H1 (cell line): ENCODE measurements at regions not wholly inside any gene's neighbourhood (a gene's known extent, or its start where the extent isn't known, plus 50 kb on each side); places are given as distances from the start of the nearest gene placed in this dataset.

Experiments
- CTCF ChIA-PET: fragments of 300-600 bp; sonication (Branson Sonifier 250); formaldehyde crosslinking; loops from one replicate; lab custom pipeline; 2021; ENCODE audit not compliant: partially characterized antibody; lab: Charles Lee
- POLR2A ChIA-PET: fragments of 300-600 bp; sonication (Branson Sonifier 250); formaldehyde crosslinking; loops from one replicate; lab custom pipeline; 2021; ENCODE audit warnings: inconsistent platforms; ENCODE audit not compliant: partially characterized antibody; lab: Charles Lee
- DNase-seq, 2 experiments: peaks; one replicate each; pipeline versions ENCODE4 v3.0.0 to v3.0.0-alpha.2; 2010 to 2022; ENCODE audit warnings: low spot score in 2 of 2, low read depth in 1 of 2, mixed read lengths in 1 of 2
- FAIRE-seq: peaks from 2 replicates; lab custom pipeline; 2011; peaks lifted over from hg19 to GRCh38; lab: Jason Lieb, UNC
- H2AFZ ChIP-seq: 2 replicates; pipeline ENCODE4 v1.8.1; 2012; ENCODE audit warnings: low read length, inconsistent platforms
- H2AK5ac ChIP-seq: 2 replicates; pipeline ENCODE4 v1.6.1; 2013; ENCODE audit warnings: low read depth, low read length
- H2BK120ac ChIP-seq: replicated peaks from 2 replicates; pipeline ENCODE3; 2013; ENCODE audit warnings: low read depth, low read length, inconsistent platforms
- H2BK12ac ChIP-seq: 2 replicates; pipeline ENCODE4 v1.6.1; 2013; ENCODE audit warnings: low read depth, low read length
- H2BK15ac ChIP-seq: 2 replicates; pipeline ENCODE4 v1.6.1; 2013; ENCODE audit warnings: low read length
- H2BK20ac ChIP-seq: 2 replicates; pipeline ENCODE4 v1.6.1; 2013; ENCODE audit warnings: low read length
- H2BK5ac ChIP-seq: 2 replicates; pipeline ENCODE4 v1.6.1; 2013; ENCODE audit warnings: low read depth, low read length
- H3K14ac ChIP-seq: 2 replicates; pipeline ENCODE4 v1.6.1; 2013; ENCODE audit warnings: inconsistent platforms; ENCODE audit not compliant: insufficient read length
- H3K18ac ChIP-seq: 2 replicates; pipeline ENCODE4 v1.6.1; 2013; ENCODE audit warnings: low read length; ENCODE audit errors: extremely low read depth
- H3K23ac ChIP-seq: 2 replicates; pipeline ENCODE4 v1.6.1; 2013; ENCODE audit warnings: inconsistent platforms; ENCODE audit not compliant: insufficient read length
- H3K23me2 ChIP-seq: 2 replicates; pipeline ENCODE4 v1.6.1; 2013; ENCODE audit warnings: low read depth, low read length
- H3K27ac ChIP-seq: 2 replicates; pipeline ENCODE4 v1.6.1; 2011; ENCODE audit warnings: low read depth, low read length, inconsistent platforms
- H3K27me3 ChIP-seq, 4 experiments: replicated peaks in 1 of 4; 1 replicate in 1 of 4; 2 replicates in 3 of 4; pipeline versions ENCODE4 v1.6.1 to v1.8.1; 2011 to 2013; ENCODE audit warnings: low read length in 3 of 4, mild to moderate bottlenecking in 3 of 4, inconsistent platforms in 2 of 4, mixed read lengths in 2 of 4, moderate library complexity in 1 of 4; ENCODE audit not compliant: control insufficient read depth in 3 of 4, insufficient read depth in 3 of 4; ENCODE audit errors: extremely low read depth in 1 of 4
- H3K36me3 ChIP-seq, 4 experiments: 2 replicates each; pipeline versions ENCODE4 v1.6.1 to v1.8.1; 2011 to 2013; ENCODE audit warnings: mild to moderate bottlenecking in 4 of 4, low read length in 3 of 4, moderate library complexity in 2 of 4, control low read depth in 1 of 4, inconsistent platforms in 1 of 4; ENCODE audit not compliant: insufficient read depth in 4 of 4, control insufficient read depth in 2 of 4
- H3K4ac ChIP-seq: replicated peaks from 2 replicates; pipeline ENCODE3; 2013; ENCODE audit warnings: low read length, low read depth, mixed read lengths, inconsistent platforms; ENCODE audit not compliant: insufficient read length
- H3K4me1 ChIP-seq, 4 experiments: replicated peaks in 1 of 4; 1 replicate in 1 of 4; 2 replicates in 3 of 4; pipeline versions ENCODE4 v1.6.1 to v1.8.1; 2011 to 2013; ENCODE audit warnings: low read length in 3 of 4, inconsistent platforms in 2 of 4, mixed read lengths in 1 of 4; ENCODE audit not compliant: insufficient read depth in 4 of 4, control insufficient read depth in 3 of 4
- H3K4me2 ChIP-seq, 2 experiments: 2 replicates each; pipeline versions ENCODE4 v1.6.1 to v1.8.1; 2011 to 2013; ENCODE audit warnings: low read depth in 2 of 2, low read length in 2 of 2, control low read depth in 1 of 2, inconsistent platforms in 1 of 2, mild to moderate bottlenecking in 1 of 2; ENCODE audit not compliant: insufficient read depth in 1 of 2
- H3K4me3 ChIP-seq, 4 experiments: fragments of 200-600, 300-600 bp in 1 of 4; sonication (generic), shearing (Covaris generic), sonication (Bioruptor Twin) in 1 of 4; 2 replicates each; pipeline versions ENCODE4 v1.5.1 to v1.8.1; 2011 to 2016; ENCODE audit warnings: low read length in 4 of 4, low read depth in 3 of 4, control low read depth in 2 of 4, inconsistent platforms in 2 of 4, mild to moderate bottlenecking in 2 of 4, mixed read lengths in 1 of 4, moderate library complexity in 1 of 4; ENCODE audit not compliant: insufficient read depth in 2 of 4; ENCODE audit errors: extremely low read depth in 1 of 4
- H3K56ac ChIP-seq: replicated peaks from 2 replicates; pipeline ENCODE3; 2013; ENCODE audit warnings: low read depth, mild to moderate bottlenecking, mixed read lengths, low read length, inconsistent platforms; ENCODE audit not compliant: insufficient read length
- H3K79me1 ChIP-seq: 2 replicates; pipeline ENCODE4 v1.6.1; 2013; ENCODE audit warnings: low read depth, low read length, control low read depth
- H3K79me2 ChIP-seq, 2 experiments: 2 replicates each; pipeline versions ENCODE4 v1.6.1 to v1.8.1; 2012 to 2013; ENCODE audit warnings: low read length in 2 of 2, mild to moderate bottlenecking in 2 of 2, inconsistent platforms in 1 of 2; ENCODE audit not compliant: insufficient read depth in 2 of 2, control insufficient read depth in 1 of 2
- H3K9ac ChIP-seq, 4 experiments: replicated peaks in 1 of 4; 1 replicate in 1 of 4; 2 replicates in 3 of 4; pipeline versions ENCODE4 v1.6.1 to v1.8.1; 2011 to 2013; ENCODE audit warnings: low read depth in 3 of 4, low read length in 3 of 4, control low read depth in 2 of 4, mild to moderate bottlenecking in 2 of 4, moderate library complexity in 2 of 4, inconsistent platforms in 1 of 4; ENCODE audit errors: extremely low read depth in 1 of 4
- H3K9me3 ChIP-seq, 2 experiments: 2 replicates each; pipeline versions ENCODE4 v1.6.1 to v1.8.1; 2012 to 2013; ENCODE audit warnings: mild to moderate bottlenecking in 2 of 2, moderate library complexity in 2 of 2, control low read depth in 1 of 2, inconsistent platforms in 1 of 2, low read depth in 1 of 2, low read length in 1 of 2, mixed read lengths in 1 of 2; ENCODE audit not compliant: insufficient read depth in 2 of 2
- H4K20me1 ChIP-seq, 2 experiments: replicated peaks in 1 of 2; 2 replicates each; pipeline versions ENCODE3 to v1.8.1; 2011 to 2013; ENCODE audit warnings: inconsistent platforms in 2 of 2, low read length in 2 of 2, mild to moderate bottlenecking in 1 of 2; ENCODE audit not compliant: insufficient read depth in 2 of 2, control insufficient read depth in 1 of 2
- H4K5ac ChIP-seq: 2 replicates; pipeline ENCODE4 v1.6.1; 2013; ENCODE audit warnings: low read length, low read depth, mixed read lengths, inconsistent platforms; ENCODE audit not compliant: insufficient read length
- H4K8ac ChIP-seq: 2 replicates; pipeline ENCODE4 v1.8.0; 2013; ENCODE audit warnings: mild to moderate bottlenecking, moderate library complexity, low read length, inconsistent platforms; ENCODE audit not compliant: insufficient read depth; ENCODE audit errors: extremely low read depth
- H4K91ac ChIP-seq: replicated peaks from 2 replicates; pipeline ENCODE3; 2013; ENCODE audit warnings: low read length, mixed read lengths, inconsistent platforms; ENCODE audit not compliant: insufficient read length
- CTBP2 ChIP-seq: IDR thresholded peaks from 2 replicates; pipeline ENCODE4 v1.7.0; 2011; ENCODE audit warnings: borderline replicate concordance, mild to moderate bottlenecking, moderate library complexity, mixed read lengths, low read length; ENCODE audit not compliant: insufficient read depth, insufficient read length
- KDM4A ChIP-seq: IDR thresholded peaks from one replicate; pipeline ENCODE4 v1.7.1; 2012; ENCODE audit warnings: low read depth, mild to moderate bottlenecking, moderate library complexity, low read length, inconsistent platforms; ENCODE audit not compliant: severe bottlenecking
- KDM5A ChIP-seq: fragments of 200-600 bp; IDR thresholded peaks from 2 replicates; pipeline ENCODE4 v1.7.1; 2012; ENCODE audit warnings: mild to moderate bottlenecking, low read length, inconsistent platforms, mixed read lengths
- ZNF274 ChIP-seq: IDR thresholded peaks from 2 replicates; pipeline ENCODE4 v1.7.0; 2012; ENCODE audit warnings: low read length, borderline replicate concordance; ENCODE audit errors: extremely low read depth
- WGBS, 2 experiments: shearing (Covaris generic) in 1 of 2; methylation state at CpG; one replicate each; pipeline versions ENCODE4 v1.1.6 to v1.1.7; 2013 to 2015; ENCODE audit warnings: low lambda C conversion rate in 2 of 2, mixed read lengths in 2 of 2, inconsistent platforms in 1 of 2, low coverage in 1 of 2, missing lambda C conversion rate in 1 of 2; ENCODE audit not compliant: insufficient replicate concordance in 2 of 2, insufficient coverage in 1 of 2, insufficient read length in 1 of 2; ENCODE audit errors: extremely low coverage in 1 of 2, missing lambda C conversion rate in 1 of 2; 5-methylcytosine and 5-hydroxymethylcytosine counted together
- TF ChIP-seq, protein P1 (sequence below): IDR thresholded peaks from 2 replicates; pipeline ENCODE4 v1.6.1; 2012; ENCODE audit warnings: low read length, inconsistent platforms

DNA sequence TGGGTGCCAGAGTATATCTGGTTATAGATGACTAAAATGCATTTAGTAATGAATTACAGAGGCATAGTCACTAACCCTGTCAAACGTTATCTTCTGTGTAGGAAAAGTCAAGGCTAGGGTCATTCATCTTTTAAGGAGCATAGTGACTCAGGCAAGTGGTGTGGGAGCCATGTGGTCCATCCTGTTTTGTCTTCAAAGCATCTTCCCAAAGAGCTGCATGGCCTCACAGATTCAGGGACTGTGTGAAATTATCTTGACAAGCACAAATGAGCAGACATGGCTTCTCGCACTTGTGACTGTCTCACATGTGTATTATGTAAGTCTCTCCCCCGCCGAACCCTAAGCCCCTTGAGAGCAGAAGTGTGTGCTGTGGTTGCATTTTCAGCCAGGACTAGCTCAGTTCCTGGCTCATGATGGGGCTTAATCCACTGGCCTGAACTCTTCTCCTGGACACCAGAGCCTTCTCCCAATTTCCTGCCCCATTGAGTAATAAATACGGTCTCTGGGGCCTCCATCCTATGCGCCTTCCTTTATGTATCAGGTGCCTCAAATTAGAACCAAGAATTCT lies 769.1 kb downstream of the QKI start:
- H4K8ac ChIP-seq, result no peak overlapping the region
- H2BK120ac ChIP-seq, result no peak overlapping the region
- no peak overlapping the region for H3K14ac ChIP-seq
- H3K23me2 ChIP-seq, result no peaks in the 10 kb centered on the region
- FAIRE-seq (no peak), DNase-seq (no peak)
- H3K9me3 ChIP-seq, result peaks cover 0 to 3% of the 10 kb centered on the region in 2 experiments; a peak in 1 of 4 replicates
- H2AFZ ChIP-seq, result no peak overlapping the region
- no peak overlapping the region for H4K5ac ChIP-seq
- H2BK20ac ChIP-seq, result no peak overlapping the region
- no peak overlapping the region for H3K4me2 ChIP-seq
- 96% methylated on average over 6 of the region's 6 CpGs; no CpG with 5 or more reads in 1 of the 2 experiments for WGBS, 2 experiments
- no peak overlapping the region for H4K91ac ChIP-seq
- no peaks in the 10 kb centered on the region for H3K27me3 ChIP-seq
- H3K4me1 ChIP-seq, result peaks cover 0 to 4% (median 0%) of the 10 kb centered on the region in 4 experiments; a peak in 1 of 7 replicates
- CTCF ChIA-PET, result no interaction called here
- no peak overlapping the region for H2BK5ac ChIP-seq
- no peak overlapping the region for H3K27ac ChIP-seq
- no peak overlapping the region for H3K4ac ChIP-seq
- H3K9ac ChIP-seq, result no peak overlapping the region
- H3K36me3 ChIP-seq, result no peaks in the 10 kb centered on the region
- no peak overlapping the region for H3K18ac ChIP-seq
- POLR2A ChIA-PET, result no interaction called here
- no peak overlapping the region for H3K4me3 ChIP-seq
- no peak overlapping the region for H2AK5ac ChIP-seq
- H2BK15ac ChIP-seq, result no peak overlapping the region
- H3K79me1 ChIP-seq, result no peaks in the 10 kb centered on the region
- no peaks in the 10 kb centered on the region for H3K79me2 ChIP-seq
- no peak overlapping the region for H3K23ac ChIP-seq
- no peak overlapping the region for H3K56ac ChIP-seq
- H4K20me1 ChIP-seq, result no peaks in the 10 kb centered on the region
- H2BK12ac ChIP-seq, result no peak overlapping the region
- TF ChIP-seq ZNF274 (no peak), CTBP2 (no peak), KDM4A (no peak), KDM5A (no peak)
- TF ChIP-seq, protein P1, sequence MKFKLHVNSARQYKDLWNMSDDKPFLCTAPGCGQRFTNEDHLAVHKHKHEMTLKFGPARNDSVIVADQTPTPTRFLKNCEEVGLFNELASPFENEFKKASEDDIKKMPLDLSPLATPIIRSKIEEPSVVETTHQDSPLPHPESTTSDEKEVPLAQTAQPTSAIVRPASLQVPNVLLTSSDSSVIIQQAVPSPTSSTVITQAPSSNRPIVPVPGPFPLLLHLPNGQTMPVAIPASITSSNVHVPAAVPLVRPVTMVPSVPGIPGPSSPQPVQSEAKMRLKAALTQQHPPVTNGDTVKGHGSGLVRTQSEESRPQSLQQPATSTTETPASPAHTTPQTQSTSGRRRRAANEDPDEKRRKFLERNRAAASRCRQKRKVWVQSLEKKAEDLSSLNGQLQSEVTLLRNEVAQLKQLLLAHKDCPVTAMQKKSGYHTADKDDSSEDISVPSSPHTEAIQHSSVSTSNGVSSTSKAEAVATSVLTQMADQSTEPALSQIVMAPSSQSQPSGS, result no peak
